Cardiac fibroblast (primary cell): ENCODE measurements at regions not wholly inside any gene's neighbourhood (a gene's known extent, or its start where the extent isn't known, plus 50 kb on each side); places are given as distances from the start of the nearest gene placed in this dataset.

ENCODE experiments used
- DNase-seq, 2 donors: peaks; one replicate each; pipeline versions ENCODE4 v3.0.0 to v3.0.0-alpha.2; 2010; ENCODE audit warnings: low read depth in 2 of 2
- H3K4me3 ChIP-seq, 2 donors: replicated peaks in 1 of 2; 1 replicate in 1 of 2; 2 replicates in 1 of 2; pipeline ENCODE4 v1.5.1; 2011; ENCODE audit warnings: low read depth in 2 of 2, low read length in 2 of 2, mild to moderate bottlenecking in 2 of 2, moderate library complexity in 1 of 2
- TF ChIP-seq, protein P1 (sequence below): IDR thresholded peaks from one replicate; pipeline ENCODE4 v1.5.1; 2011; ENCODE audit warnings: low read depth, mild to moderate bottlenecking, low read length, inconsistent platforms

- H3K4me3 ChIP-seq: no peak overlapping the region
- TF ChIP-seq, protein P1, sequence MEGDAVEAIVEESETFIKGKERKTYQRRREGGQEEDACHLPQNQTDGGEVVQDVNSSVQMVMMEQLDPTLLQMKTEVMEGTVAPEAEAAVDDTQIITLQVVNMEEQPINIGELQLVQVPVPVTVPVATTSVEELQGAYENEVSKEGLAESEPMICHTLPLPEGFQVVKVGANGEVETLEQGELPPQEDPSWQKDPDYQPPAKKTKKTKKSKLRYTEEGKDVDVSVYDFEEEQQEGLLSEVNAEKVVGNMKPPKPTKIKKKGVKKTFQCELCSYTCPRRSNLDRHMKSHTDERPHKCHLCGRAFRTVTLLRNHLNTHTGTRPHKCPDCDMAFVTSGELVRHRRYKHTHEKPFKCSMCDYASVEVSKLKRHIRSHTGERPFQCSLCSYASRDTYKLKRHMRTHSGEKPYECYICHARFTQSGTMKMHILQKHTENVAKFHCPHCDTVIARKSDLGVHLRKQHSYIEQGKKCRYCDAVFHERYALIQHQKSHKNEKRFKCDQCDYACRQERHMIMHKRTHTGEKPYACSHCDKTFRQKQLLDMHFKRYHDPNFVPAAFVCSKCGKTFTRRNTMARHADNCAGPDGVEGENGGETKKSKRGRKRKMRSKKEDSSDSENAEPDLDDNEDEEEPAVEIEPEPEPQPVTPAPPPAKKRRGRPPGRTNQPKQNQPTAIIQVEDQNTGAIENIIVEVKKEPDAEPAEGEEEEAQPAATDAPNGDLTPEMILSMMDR: no peak
- peak in 1 of 2 donors; percentile 5 for DNase-seq
Observed at GRCh38 chr5:66469684-66470083, 126.5 kb upstream of the MAST4 start.

DNA sequence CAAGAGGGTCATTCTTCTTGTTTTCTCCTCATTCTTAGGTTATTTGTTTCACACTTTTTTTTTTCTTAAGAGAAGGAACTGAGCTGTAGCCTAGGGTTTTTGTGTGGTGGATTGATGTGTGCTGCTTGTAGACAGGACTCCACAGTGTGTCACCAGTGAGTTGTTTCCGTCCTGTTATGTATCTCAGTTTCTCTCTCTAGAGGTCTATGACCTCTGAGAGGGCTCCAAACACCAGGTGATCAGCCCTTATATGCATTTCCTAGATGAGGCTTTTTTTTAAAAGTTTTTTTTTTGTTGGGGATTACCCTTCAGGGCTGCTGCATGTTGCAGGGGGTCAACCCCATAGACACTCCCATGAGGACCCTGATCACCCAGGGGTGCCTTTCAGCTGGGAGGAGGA, 124.2 kb upstream of the MAST4 start:
- no peak overlapping the region for H3K4me3 ChIP-seq
- DNase-seq: no peak
- TF ChIP-seq, protein P1: no peak

DNA sequence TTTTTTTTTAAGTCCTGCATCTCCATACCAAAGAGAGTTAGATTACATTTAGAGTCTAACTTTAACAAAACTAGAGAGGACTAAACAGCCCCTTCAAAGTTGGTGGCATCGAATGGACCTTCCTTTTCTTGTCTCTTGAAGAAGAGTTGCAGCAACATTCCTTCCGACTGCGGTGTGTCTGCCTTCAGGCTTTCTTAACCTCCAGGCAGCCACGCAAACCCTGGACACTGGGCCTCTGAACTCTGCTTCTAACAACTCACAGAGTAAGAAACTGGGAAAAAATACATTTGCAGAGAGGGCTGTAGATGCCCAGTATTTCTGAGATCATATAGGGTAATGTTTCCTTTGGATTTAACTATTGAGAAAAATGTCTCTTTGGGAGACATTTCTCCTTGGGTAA, 120.5 kb upstream of the MAST4 start:
- no peak overlapping the region for H3K4me3 ChIP-seq
- TF ChIP-seq, protein P1: no peak
- DNase-seq: no peak

- H3K4me3 ChIP-seq: no peak overlapping the region
- TF ChIP-seq, protein P1: no peak
- DNase-seq: peak in 1 of 2 donors; percentile 73
Observed at GRCh38 chr5:66477596-66477995, 118.6 kb upstream of the MAST4 start.

- no peak overlapping the region for H3K4me3 ChIP-seq
- TF ChIP-seq, protein P1: no peak
- DNase-seq: no peak
Observed at GRCh38 chr5:66494437-66494836, 101.8 kb upstream of the MAST4 start.

DNA sequence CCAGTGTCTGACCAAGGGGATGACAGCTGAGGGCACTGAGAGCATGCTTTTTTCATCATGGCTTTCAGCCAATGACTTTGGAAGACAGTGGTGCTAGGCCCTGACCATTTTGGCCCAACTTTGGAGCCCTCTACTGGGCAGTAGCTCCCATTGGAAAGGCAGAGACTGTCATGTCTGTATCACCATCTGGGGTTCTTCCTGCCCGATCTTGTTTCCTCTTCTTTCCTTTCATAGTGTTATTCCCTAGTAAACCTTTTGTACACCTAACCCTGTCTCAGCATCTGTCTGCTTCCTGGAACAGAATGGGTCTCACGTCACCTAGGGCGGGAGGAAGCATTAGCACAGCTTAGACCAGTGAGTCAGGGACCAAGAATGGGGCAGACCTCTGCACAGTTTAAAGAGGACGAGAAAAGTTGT, 97.4 kb upstream of the MAST4 start:
- no peak overlapping the region for H3K4me3 ChIP-seq

More for the DNA sequence above, 97.4 kb upstream of the MAST4 start:
- DNase-seq: peak; percentile 65 to 82
- TF ChIP-seq, protein P1: peak; percentile 63
